OCI-LY7 (cell line): ENCODE measurements at regions not wholly inside any gene's neighbourhood (a gene's known extent, or its start where the extent isn't known, plus 50 kb on each side); places are given as distances from the start of the nearest gene placed in this dataset.

ENCODE experiments used
- BruUV-seq: library from RNA; stranded (reverse); fragments of 400-500 nt; replicated peaks from 2 replicates; lab custom pipeline; 2021; lab: Mats Ljungman, UMichigan
- CTCF ChIA-PET: fragments of 300-600 bp; sonication (Branson Sonifier 250); formaldehyde crosslinking; loops from one replicate; lab custom pipeline; 2022; ENCODE audit warnings: antibody characterized with exemption; ENCODE audit not compliant: unreplicated experiment; lab: Charles Lee
- POLR2A ChIA-PET: fragments of 300-600 bp; sonication (Branson Sonifier 250); formaldehyde crosslinking; loops from one replicate; lab custom pipeline; 2022; ENCODE audit warnings: antibody characterized with exemption; lab: Charles Lee
- DNase-seq: peaks from one replicate; pipeline ENCODE4 v3.0.0-alpha.2; 2015; ENCODE audit warnings: low spot score
- H2AFZ ChIP-seq: fragments of 200-600 bp; sonication (generic), shearing (Covaris generic); 2 replicates; pipeline ENCODE4 v1.6.1; 2014; ENCODE audit warnings: mild to moderate bottlenecking, antibody characterized with exemption, low read length, moderate library complexity
- H3K27ac ChIP-seq: fragments of 200-600 bp; sonication (generic); 2 replicates; pipeline ENCODE4 v1.5.1; 2014; ENCODE audit warnings: mixed run types, low read depth, mild to moderate bottlenecking, moderate library complexity, low read length, inconsistent platforms; ENCODE audit not compliant: poor library complexity, severe bottlenecking
- H3K36me3 ChIP-seq: fragments of 200-600 bp; sonication (generic); 2 replicates; pipeline ENCODE4 v1.6.1; 2014; ENCODE audit warnings: mild to moderate bottlenecking, antibody characterized with exemption, low read length, moderate library complexity, mixed read lengths; ENCODE audit not compliant: insufficient read depth
- H3K4me1 ChIP-seq: fragments of 200-600 bp; sonication (generic); 2 replicates; pipeline ENCODE4 v1.5.1; 2014; ENCODE audit warnings: mild to moderate bottlenecking, low read length; ENCODE audit not compliant: insufficient read depth, poor library complexity, severe bottlenecking
- H3K4me2 ChIP-seq: fragments of 200-600 bp; sonication (generic); 2 replicates; pipeline ENCODE4 v1.6.1; 2014; ENCODE audit warnings: mild to moderate bottlenecking, low read length
- H3K4me3 ChIP-seq: fragments of 200-600 bp; sonication (generic); 2 replicates; pipeline ENCODE4 v1.5.1; 2014; ENCODE audit warnings: mild to moderate bottlenecking, low read depth, low read length; ENCODE audit not compliant: poor library complexity, severe bottlenecking
- H3K79me2 ChIP-seq: fragments of 200-600 bp; sonication (generic); 2 replicates; pipeline ENCODE4 v1.6.1; 2016; ENCODE audit warnings: low read depth, mild to moderate bottlenecking, low read length, moderate library complexity, mixed read lengths; ENCODE audit not compliant: insufficient read depth
- H3K9me2 ChIP-seq: fragments of 200-600 bp; sonication (generic); 2 replicates; pipeline ENCODE4 v1.6.1; 2016; ENCODE audit warnings: mild to moderate bottlenecking, low read length, mixed read lengths; ENCODE audit not compliant: insufficient read depth
- H3K9me3 ChIP-seq: fragments of 200-600 bp; sonication (generic); 2 replicates; pipeline ENCODE4 v1.6.1; 2014; ENCODE audit warnings: mild to moderate bottlenecking, mixed run types, low read length, mixed read lengths
- H4K20me1 ChIP-seq: fragments of 200-600 bp; sonication (generic); 2 replicates; pipeline ENCODE4 v1.6.1; 2014; ENCODE audit warnings: mild to moderate bottlenecking, antibody characterized with exemption, low read length, moderate library complexity, mixed read lengths; ENCODE audit not compliant: insufficient read depth
- EZH2phosphoT487 ChIP-seq: fragments of 200-600 bp; sonication (generic); IDR thresholded peaks from 2 replicates; pipeline ENCODE4 v1.6.1; 2018; ENCODE audit warnings: low read depth, borderline replicate concordance, mild to moderate bottlenecking, mixed run types, antibody characterized with exemption, low read length, moderate library complexity, mixed read lengths
- intact Hi-C: fragments of 100-400 bp; cut with micrococcal nuclease; formaldehyde crosslinking; loops from one replicate; pipeline ENCODE4 v1.10.0; 2022; ENCODE audit not compliant: unreplicated experiment
- TF ChIP-seq, protein P1 (sequence below): fragments of 200-600 bp; sonication (generic); conservative IDR thresholded peaks from 2 replicates; pipeline ENCODE4 v1.5.1; 2014; ENCODE audit warnings: mild to moderate bottlenecking, antibody characterized with exemption, low read length, moderate library complexity, mixed read lengths

DNA sequence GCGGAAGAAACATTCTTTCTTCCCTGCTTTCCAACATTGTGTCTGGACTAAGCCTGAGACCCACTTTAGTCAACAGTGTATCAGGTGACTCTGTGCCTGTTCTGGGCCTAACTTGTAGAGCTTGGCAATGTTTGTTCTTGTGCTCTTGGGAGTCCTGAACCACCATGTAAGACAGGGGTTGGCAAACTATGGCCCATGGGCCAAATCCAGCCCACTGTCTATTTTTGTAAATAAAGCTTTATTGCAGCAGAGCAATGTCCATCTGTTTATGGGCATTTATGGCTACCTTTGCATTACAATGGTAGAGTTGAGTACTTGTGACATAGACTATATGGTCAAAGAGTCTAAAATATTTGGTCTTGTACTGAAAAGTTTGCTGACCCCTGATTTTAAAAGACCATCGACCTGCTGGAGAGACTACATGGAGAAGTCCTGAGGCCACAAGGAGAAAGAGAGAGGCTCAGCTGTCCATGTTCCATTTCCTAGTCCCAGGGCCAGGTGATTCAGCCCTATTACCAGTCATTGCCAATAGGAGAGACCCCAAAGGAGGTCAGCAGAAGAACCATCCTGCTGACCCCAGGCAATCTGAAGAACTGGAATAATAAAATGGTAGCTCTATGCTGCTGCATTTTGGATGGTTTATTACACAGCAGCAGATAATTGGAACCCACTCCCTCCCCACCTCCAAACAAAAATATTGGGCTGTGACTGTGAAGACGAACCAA lies 211.3 kb downstream of the AUH start:
- ChIA-PET POLR2A (interaction anchor here (0.7 to 2.1 kb wide), 3 partner anchors 15 to 42 kb away, joined by 3 to 4 read pairs (median 3); no protein-coding TSS in a partner anchor), CTCF (no interaction called here)
- Histone ChIP-seq H3K4me1 (peaks cover 4% of the 10 kb centered on the region), H4K20me1 (no peaks in the 10 kb centered on the region), H2AFZ (no peak overlapping the region), H3K79me2 (no peaks in the 10 kb centered on the region), H3K9me3 (peaks cover 9% of the 10 kb centered on the region; the same call in 1 of the 2 replicates), H3K27ac (no peak overlapping the region), H3K9me2 (no peaks in the 10 kb centered on the region), H3K36me3 (no peaks in the 10 kb centered on the region), H3K4me2 (no peak overlapping the region), H3K4me3 (no peak overlapping the region)
- no peak for DNase-seq
- BruUV-seq, result no TSS peak
- TF ChIP-seq, protein P1, sequence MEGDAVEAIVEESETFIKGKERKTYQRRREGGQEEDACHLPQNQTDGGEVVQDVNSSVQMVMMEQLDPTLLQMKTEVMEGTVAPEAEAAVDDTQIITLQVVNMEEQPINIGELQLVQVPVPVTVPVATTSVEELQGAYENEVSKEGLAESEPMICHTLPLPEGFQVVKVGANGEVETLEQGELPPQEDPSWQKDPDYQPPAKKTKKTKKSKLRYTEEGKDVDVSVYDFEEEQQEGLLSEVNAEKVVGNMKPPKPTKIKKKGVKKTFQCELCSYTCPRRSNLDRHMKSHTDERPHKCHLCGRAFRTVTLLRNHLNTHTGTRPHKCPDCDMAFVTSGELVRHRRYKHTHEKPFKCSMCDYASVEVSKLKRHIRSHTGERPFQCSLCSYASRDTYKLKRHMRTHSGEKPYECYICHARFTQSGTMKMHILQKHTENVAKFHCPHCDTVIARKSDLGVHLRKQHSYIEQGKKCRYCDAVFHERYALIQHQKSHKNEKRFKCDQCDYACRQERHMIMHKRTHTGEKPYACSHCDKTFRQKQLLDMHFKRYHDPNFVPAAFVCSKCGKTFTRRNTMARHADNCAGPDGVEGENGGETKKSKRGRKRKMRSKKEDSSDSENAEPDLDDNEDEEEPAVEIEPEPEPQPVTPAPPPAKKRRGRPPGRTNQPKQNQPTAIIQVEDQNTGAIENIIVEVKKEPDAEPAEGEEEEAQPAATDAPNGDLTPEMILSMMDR, result no peak
- intact Hi-C loops, result no loop called here

DNA sequence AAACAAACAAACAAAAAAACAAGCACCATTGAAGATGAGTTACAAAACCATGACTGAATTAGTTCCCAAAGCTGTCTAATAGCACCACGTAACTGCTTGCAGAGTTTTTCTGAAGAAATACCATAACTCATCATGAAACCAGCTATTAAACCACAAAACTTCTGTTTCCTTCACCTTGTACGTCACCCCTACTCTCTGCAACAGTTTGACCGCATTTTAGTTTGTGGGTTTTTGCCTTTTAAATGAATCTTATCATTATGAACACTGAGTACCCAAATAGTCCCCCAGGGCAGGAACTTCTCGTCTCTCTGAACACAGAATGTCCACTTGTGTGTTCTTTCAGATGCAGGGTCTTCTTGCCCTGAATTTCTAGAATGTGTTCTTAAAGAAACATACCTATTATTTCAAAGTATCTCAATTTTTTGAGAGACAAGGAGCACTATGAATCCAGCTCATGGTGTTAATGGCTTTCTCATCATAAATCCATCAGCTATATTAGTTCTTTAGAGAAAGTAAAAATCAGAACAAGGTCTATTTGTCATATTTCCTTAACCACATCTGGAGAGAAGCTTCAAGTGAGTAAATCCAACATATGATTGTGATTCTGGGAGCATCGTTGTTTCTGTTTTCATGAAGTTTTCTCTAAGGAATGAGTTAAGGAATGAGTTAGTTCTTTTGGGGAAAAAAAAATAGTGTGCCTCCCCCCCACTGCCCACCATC lies 210.6 kb downstream of the AUH start:
- H4K20me1 ChIP-seq, result no peaks in the 10 kb centered on the region
- H3K9me2 ChIP-seq, result no peaks in the 10 kb centered on the region
- TF ChIP-seq, protein P1, result no peak
- TF ChIP-seq EZH2phosphoT487, result no peak
- H3K4me1 ChIP-seq, result peaks cover 4% of the 10 kb centered on the region
- CTCF ChIA-PET, result no interaction called here
- intact Hi-C loops, result no loop called here
- POLR2A ChIA-PET, result interaction anchor here (0.7 to 2.1 kb wide), 4 partner anchors 14 to 209 kb away, joined by 3 to 4 read pairs (median 3); no protein-coding TSS in a partner anchor
- no peaks in the 10 kb centered on the region for H3K36me3 ChIP-seq
- no TSS peak for BruUV-seq
- no peak overlapping the region for H3K4me3 ChIP-seq
- H3K79me2 ChIP-seq, result no peaks in the 10 kb centered on the region
- H3K4me2 ChIP-seq, result no peak overlapping the region
- DNase-seq, result no peak
- no peak overlapping the region for H2AFZ ChIP-seq
- no peak overlapping the region for H3K27ac ChIP-seq
- H3K9me3 ChIP-seq, result peaks cover 9% of the 10 kb centered on the region; the same call in 1 of the 2 replicates

DNA sequence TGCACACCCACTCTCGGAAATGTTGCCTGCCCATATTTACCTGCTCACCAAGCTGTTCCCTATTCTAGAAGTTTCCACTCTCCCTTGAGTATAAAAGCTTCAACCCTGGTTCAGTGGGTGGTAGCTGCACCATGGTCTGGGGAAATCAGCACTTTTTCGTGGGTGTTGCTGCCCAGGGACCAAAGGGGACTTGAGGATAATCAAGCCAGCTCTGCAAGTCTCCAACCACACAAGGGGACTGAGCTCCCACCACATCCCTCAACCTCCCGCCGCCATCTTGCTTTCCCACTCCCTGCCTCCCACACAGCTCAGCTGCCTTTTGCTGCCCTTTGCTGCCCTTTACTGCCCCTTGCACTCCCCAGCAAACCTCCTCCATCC lies 210.0 kb downstream of the AUH start:
- intact Hi-C loops, result no loop called here
- Histone ChIP-seq H3K4me3 (no peak overlapping the region), H4K20me1 (no peaks in the 10 kb centered on the region), H3K27ac (no peak overlapping the region), H3K36me3 (no peaks in the 10 kb centered on the region), H3K79me2 (no peaks in the 10 kb centered on the region), H3K9me3 (peaks cover 9% of the 10 kb centered on the region; the same call in 1 of the 2 replicates), H3K4me2 (no peak overlapping the region), H3K4me1 (peaks cover 4% of the 10 kb centered on the region), H2AFZ (no peak overlapping the region), H3K9me2 (no peaks in the 10 kb centered on the region)
- no peak for DNase-seq
- POLR2A ChIA-PET, result interaction anchor here (0.9 to 2.1 kb wide), 3 partner anchors 14 to 209 kb away, joined by 3 to 4 read pairs (median 3); no protein-coding TSS in a partner anchor
- CTCF ChIA-PET, result no interaction called here
- no peak for TF ChIP-seq EZH2phosphoT487
- TF ChIP-seq, protein P1, result no peak
- no TSS peak for BruUV-seq
